ENCODE measurements at regions not wholly inside any gene's neighbourhood (a gene's known extent, or its start where the extent isn't known, plus 50 kb on each side); places are given as distances from the start of the nearest gene placed in this dataset.

DNA sequence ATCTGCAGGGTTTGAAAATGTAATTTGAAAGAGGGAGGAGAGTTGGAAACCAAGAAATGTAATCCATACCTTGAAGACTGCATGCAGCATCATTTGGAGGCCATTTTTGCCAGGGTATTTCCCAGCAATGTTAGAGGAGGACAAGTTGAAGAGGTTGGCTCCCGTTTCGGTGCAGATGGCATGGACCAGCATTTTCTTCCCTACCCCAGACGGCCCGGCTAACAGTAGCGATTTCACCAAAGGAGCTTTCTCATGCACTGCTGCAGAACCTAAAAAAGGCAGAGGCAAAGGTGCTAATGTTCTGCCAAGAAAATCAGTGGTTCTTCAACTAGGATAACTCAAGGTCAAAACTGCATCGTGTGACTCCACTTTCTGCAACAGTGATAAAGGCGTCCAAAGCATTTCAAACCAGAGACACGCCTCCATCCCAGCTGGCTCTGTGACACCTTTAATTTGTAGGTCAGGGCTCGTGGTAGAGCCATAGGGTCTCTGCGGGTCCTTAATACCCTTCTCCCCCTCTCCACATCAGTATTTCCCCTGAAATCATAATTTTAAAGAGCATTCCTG is 99.6 kb upstream of the ASB18 start:
- TF ChIP-seq MXI1 (conservative IDR thresholded peaks at IDR 0.05; ENCODE audit: poor library complexity, severe bottlenecking) (no peak), POLR2AphosphoS5 (IDR thresholded peaks at IDR 0.05) (no peak), EP300 (conservative IDR thresholded peaks at IDR 0.05; ENCODE audit: poor library complexity, severe bottlenecking) (no peak), RAD21 (conservative IDR thresholded peaks at IDR 0.05) (no peak), EZH2 (IDR thresholded peaks at IDR 0.05; ENCODE audit: borderline replicate concordance, insufficient read depth, low read length, poor library complexity, severe bottlenecking) (no peak), TAF1 (IDR thresholded peaks at IDR 0.05; ENCODE audit: low read depth) (no peak)
- TF ChIP-seq, protein P1, sequence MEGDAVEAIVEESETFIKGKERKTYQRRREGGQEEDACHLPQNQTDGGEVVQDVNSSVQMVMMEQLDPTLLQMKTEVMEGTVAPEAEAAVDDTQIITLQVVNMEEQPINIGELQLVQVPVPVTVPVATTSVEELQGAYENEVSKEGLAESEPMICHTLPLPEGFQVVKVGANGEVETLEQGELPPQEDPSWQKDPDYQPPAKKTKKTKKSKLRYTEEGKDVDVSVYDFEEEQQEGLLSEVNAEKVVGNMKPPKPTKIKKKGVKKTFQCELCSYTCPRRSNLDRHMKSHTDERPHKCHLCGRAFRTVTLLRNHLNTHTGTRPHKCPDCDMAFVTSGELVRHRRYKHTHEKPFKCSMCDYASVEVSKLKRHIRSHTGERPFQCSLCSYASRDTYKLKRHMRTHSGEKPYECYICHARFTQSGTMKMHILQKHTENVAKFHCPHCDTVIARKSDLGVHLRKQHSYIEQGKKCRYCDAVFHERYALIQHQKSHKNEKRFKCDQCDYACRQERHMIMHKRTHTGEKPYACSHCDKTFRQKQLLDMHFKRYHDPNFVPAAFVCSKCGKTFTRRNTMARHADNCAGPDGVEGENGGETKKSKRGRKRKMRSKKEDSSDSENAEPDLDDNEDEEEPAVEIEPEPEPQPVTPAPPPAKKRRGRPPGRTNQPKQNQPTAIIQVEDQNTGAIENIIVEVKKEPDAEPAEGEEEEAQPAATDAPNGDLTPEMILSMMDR (IDR thresholded peaks at IDR 0.05; ENCODE audit: poor library complexity, severe bottlenecking), result no peak

All from neural cell (in vitro differentiated cells).